NB4 (cell line): ENCODE measurements at regions not wholly inside any gene's neighbourhood (a gene's known extent, or its start where the extent isn't known, plus 50 kb on each side); places are given as distances from the start of the nearest gene placed in this dataset.
"Not testable (repeated sequence)": the region's sequence is repeated elsewhere in the genome, so short reads cannot be mapped to it uniquely, and the experiment has no call there.

ENCODE experiments used
- MYC ChIP-seq: IDR thresholded peaks from 2 replicates; pipeline ENCODE4 v1.6.1; 2011; ENCODE audit warnings: low read depth, low read length
- POLR2A ChIP-seq: IDR thresholded peaks from 2 replicates; pipeline ENCODE4 v1.6.1; 2011; ENCODE audit warnings: mild to moderate bottlenecking; ENCODE audit not compliant: insufficient read length; ENCODE audit errors: extremely low read depth
- TF ChIP-seq, protein P1 (sequence below): IDR thresholded peaks from one replicate; pipeline ENCODE4 v1.5.1; 2012; ENCODE audit warnings: low read depth, low read length
- TF ChIP-seq, protein P2 (sequence below): IDR thresholded peaks from 2 replicates; pipeline ENCODE4 v1.6.1; 2011; ENCODE audit warnings: low read depth, low read length

DNA sequence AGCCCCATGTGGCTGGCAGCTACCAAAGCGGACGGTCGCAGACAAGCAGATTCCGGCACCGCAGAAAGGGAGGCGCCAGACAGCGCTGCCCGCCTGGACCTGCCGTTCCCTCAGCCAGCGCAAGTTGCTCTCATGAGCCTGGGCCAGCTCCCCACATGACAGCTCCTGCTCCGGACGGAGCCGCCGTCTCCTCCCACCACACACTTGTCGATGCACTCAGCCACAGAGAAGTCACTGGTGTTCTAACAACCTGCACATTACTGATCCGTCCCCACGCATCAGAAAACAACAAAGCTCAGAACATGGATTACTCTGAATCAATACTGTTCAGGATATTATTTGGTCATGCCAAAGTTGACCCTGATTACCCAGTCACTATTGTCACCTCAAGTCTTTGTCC lies 74.4 kb upstream of the TNK2 start:
- TF ChIP-seq POLR2A, MYC: not testable (repeated sequence)
- TF ChIP-seq, protein P1, sequence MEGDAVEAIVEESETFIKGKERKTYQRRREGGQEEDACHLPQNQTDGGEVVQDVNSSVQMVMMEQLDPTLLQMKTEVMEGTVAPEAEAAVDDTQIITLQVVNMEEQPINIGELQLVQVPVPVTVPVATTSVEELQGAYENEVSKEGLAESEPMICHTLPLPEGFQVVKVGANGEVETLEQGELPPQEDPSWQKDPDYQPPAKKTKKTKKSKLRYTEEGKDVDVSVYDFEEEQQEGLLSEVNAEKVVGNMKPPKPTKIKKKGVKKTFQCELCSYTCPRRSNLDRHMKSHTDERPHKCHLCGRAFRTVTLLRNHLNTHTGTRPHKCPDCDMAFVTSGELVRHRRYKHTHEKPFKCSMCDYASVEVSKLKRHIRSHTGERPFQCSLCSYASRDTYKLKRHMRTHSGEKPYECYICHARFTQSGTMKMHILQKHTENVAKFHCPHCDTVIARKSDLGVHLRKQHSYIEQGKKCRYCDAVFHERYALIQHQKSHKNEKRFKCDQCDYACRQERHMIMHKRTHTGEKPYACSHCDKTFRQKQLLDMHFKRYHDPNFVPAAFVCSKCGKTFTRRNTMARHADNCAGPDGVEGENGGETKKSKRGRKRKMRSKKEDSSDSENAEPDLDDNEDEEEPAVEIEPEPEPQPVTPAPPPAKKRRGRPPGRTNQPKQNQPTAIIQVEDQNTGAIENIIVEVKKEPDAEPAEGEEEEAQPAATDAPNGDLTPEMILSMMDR, result not testable (repeated sequence)
- TF ChIP-seq, protein P2, sequence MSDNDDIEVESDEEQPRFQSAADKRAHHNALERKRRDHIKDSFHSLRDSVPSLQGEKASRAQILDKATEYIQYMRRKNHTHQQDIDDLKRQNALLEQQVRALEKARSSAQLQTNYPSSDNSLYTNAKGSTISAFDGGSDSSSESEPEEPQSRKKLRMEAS, result not testable (repeated sequence)
